NCI-H1436 treated with DMSO at 0.1 percent for 48 hours (cell line): ENCODE measurements at regions not wholly inside any gene's neighbourhood (a gene's known extent, or its start where the extent isn't known, plus 50 kb on each side); places are given as distances from the start of the nearest gene placed in this dataset.
"Not testable (repeated sequence)": the region's sequence is repeated elsewhere in the genome, so short reads cannot be mapped to it uniquely, and the experiment has no call there.

Experiments
- DNase-seq: peaks from one replicate; lab custom pipeline; 2025; lab: John Stamatoyannopoulos, UW

GRCh38 chr2:195570329-195570728 is 86.7 kb upstream of the SLC39A10 start:
- DNase-seq: no peak

- DNase-seq: no peak
Observed at GRCh38 chr2:195569255-195569654, 87.8 kb upstream of the SLC39A10 start.

GRCh38 chr2:195564625-195565135 is 92.3 kb upstream of the SLC39A10 start:
- not testable (repeated sequence) for DNase-seq

GRCh38 chr2:195563857-195564512 is 93.0 kb upstream of the SLC39A10 start:
- DNase-seq: no peak

- DNase-seq: no peak
Observed at GRCh38 chr2:195562570-195563566, 94.2 kb upstream of the SLC39A10 start.

GRCh38 chr2:195561116-195561921 is 95.7 kb upstream of the SLC39A10 start:
- DNase-seq: no peak

- DNase-seq: no peak
Observed at GRCh38 chr2:195560209-195560895, 96.7 kb upstream of the SLC39A10 start.

- DNase-seq: no peak
Observed at GRCh38 chr2:195559431-195559914, 97.6 kb upstream of the SLC39A10 start.

- DNase-seq: no peak
Observed at GRCh38 chr2:195555971-195556370, 101.1 kb upstream of the SLC39A10 start.

GRCh38 chr2:195552581-195552980 is 104.4 kb upstream of the SLC39A10 start:
- no peak for DNase-seq

- DNase-seq: no peak
Observed at GRCh38 chr2:195548198-195548940, 108.7 kb upstream of the SLC39A10 start.

GRCh38 chr2:195547268-195547840 is 109.7 kb upstream of the SLC39A10 start:
- DNase-seq: not testable (repeated sequence)

GRCh38 chr2:195545811-195546210 is 111.2 kb upstream of the SLC39A10 start:
- no peak for DNase-seq

- DNase-seq: no peak
Observed at GRCh38 chr2:195543902-195544894, 112.8 kb upstream of the SLC39A10 start.

- no peak for DNase-seq
Observed at GRCh38 chr2:195543063-195543462, 114.0 kb upstream of the SLC39A10 start.

GRCh38 chr2:195542067-195542466 is 115.0 kb upstream of the SLC39A10 start:
- DNase-seq: no peak

- no peak for DNase-seq
Observed at GRCh38 chr2:195538937-195539336, 118.1 kb upstream of the SLC39A10 start.

- no peak for DNase-seq
Observed at GRCh38 chr2:195537811-195538210, 119.2 kb upstream of the SLC39A10 start.

GRCh38 chr2:195536906-195537305 is 120.1 kb upstream of the SLC39A10 start:
- DNase-seq: no peak
